ENCODE measurements at regions not wholly inside any gene's neighbourhood (a gene's known extent, or its start where the extent isn't known, plus 50 kb on each side); places are given as distances from the start of the nearest gene placed in this dataset.
A peak's percentile ranks its signal among the peaks of the same experiment; 100 is the strongest.

GRCh38 chr3:62981962-62982361 lies 106.7 kb upstream of the CADPS start:
- DNase-seq (ENCODE audit: low read depth): no peak

GRCh38 chr3:62982795-62983455 lies 107.7 kb upstream of the CADPS start:
- no peak for DNase-seq (ENCODE audit: low read depth)

DNA sequence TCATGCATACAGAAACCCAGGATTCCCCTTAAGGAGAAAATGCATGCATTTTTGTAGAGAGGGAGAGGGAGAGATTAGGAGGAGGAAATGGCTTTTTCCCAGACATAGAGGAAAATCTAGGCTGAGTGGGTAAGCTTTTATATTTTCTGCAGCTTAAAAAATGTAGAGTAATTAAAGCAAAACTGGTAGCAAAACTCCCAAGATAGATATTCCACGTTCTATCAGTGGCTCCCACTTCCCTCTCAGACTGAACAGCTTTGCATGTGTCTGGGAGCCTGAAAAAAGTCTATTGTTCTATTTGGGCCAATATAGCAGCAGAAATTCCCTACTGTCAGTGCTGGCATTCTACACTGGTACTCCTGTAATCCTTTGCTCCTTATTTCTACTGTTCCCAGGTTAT lies 110.8 kb upstream of the CADPS start:
- no peak for DNase-seq (ENCODE audit: low read depth)

DNA sequence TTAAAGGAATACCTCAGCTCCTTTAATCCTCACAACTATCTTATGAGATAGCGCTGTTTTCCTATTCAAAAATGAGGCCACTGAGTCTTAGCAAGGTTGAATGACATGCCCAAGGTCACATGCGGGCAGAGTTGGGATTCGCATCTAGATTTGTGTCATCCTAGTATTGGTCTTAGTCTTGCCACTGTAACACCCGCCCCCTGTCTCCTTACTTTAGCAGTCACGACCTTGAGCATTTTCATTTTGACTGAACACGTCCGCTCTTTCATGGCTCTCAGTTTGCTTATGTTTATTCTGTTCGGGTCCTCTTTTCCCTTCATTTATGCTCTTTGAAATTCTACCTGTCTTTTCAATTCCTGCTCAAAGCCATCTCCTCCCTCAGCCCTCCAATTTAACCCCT lies 112.5 kb upstream of the CADPS start:
- DNase-seq (ENCODE audit: low read depth): no peak

GRCh38 chr3:62990704-62991413 lies 115.6 kb upstream of the CADPS start:
- DNase-seq (ENCODE audit: low read depth): no peak

- DNase-seq (ENCODE audit: low read depth): no peak
Observed at GRCh38 chr3:62992520-62992919, 117.3 kb upstream of the CADPS start.

DNA sequence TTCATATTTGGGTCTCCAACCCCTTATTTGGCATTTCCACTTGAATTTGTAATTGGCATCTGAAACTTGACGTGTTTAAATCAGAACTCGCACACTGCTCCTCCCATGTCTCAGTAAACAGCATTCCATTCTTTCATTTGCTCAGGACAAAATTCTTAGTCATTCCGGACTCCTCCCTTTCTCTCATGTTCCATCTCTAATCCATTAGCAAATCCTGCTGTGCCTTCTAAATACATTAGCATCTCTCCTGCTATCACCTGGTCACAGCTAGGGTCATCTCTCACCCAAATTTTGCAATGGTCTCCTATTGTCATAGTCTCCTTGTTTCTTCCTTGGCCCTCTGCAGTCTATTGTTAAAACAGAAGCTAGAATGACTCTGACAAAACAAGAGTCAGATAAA lies 119.9 kb upstream of the CADPS start:
- no peak for DNase-seq (ENCODE audit: low read depth)

DNA sequence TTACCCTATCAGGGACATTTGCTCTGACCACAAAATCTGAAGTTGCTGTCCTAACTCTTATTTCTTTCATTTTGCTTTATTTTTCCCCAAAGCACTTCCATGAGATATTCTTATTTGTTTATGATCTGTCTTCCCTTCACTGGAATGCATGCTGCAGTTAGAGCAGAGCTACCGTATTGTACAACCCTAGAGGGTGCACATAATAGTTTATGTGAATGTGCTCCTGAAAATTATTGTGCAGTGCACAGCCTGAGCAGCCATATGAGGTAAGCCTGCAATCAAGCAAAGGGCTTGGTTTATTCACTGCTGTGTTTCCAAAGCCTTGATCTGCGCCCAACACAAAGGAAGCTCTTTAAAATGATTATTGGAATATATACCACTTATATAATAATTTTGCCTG lies 120.3 kb upstream of the CADPS start:
- no peak for DNase-seq (ENCODE audit: low read depth)

GRCh38 chr3:62997369-62997768 lies 122.2 kb upstream of the CADPS start:
- DNase-seq (ENCODE audit: low read depth): no peak

DNA sequence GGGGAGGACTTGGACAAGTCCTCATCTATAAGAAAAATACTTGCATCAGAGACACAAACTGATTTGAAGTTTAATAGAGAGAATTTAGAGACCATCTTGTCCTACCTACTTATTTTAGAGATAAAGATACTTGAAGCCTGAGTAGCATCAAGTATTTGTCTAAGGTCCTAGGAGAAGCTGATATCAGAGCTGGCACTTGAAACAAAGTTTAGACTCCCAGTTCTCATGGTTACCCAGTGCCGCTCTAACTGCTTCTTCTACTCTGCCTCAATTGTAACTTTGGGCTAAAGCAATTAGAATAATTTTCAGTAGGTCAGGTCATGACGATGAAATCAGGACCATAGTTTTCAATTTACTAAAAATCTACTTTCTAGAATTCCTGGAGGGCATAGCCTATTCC lies 123.9 kb upstream of the CADPS start:
- DNase-seq (ENCODE audit: low read depth): no peak

DNA sequence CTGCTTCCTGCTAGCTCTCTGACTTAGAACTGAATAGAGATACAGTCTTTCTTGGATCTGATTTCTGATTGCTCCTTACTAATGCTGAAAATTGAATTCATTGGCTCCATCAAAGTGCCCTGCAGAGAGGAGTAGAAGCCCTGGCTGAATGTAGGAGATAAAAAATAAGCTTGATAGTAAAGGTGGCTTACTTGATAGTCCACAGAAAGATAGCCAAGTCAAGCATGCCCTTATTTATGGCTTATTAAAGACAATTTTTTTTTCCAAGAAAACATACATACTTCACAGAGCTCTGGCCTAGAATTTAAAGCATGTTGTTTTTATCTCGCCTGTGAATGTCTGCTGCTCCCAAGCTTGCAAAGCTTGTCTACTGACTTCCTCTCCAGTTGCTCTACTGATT lies 124.6 kb upstream of the CADPS start:
- no peak for DNase-seq (ENCODE audit: low read depth)

DNA sequence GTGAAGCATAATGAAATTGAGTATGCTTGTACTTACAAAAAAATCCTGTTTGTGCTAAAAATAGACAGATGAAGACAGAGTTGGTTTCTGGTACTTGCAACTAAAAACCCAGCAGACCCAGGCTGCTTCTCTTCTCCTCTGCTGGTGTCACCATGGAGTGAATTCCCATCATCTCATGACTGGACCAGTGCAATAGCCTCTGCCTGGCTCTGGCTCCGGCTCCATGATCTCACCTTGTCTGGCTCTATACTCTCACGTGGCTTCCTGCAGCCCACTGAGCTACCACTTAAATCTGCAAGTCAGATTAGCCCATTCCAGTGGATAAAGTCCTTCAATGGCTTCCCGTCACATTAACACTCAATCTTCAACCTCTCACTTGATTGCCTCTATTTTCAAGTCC lies 129.2 kb upstream of the CADPS start:
- DNase-seq (ENCODE audit: low read depth): no peak

- no peak for DNase-seq (ENCODE audit: low read depth)
Observed at GRCh38 chr3:63015614-63016309, 140.5 kb upstream of the CADPS start.

DNA sequence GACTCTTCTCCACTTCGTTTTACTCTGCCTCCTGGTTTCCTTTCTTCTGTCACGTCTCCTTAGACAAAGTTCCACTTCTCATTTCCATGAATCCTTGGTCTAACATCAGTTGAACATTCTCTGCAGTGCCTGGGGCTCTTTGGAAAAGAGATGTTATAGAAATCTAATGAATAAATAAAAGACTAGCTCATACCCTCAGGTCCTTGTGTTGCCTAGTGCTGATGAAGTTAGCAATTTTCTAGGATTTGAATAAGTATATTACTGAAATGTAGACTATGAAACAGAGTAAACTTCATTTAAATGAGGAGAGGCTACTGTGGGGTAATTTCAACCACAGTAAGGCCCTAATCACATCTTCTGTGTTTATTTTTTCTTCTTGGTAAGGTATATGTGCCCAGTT lies 146.9 kb upstream of the CADPS start:
- DNase-seq (ENCODE audit: low read depth): no peak

- no peak for DNase-seq (ENCODE audit: low read depth)
Observed at GRCh38 chr3:63026722-63027121, 151.5 kb upstream of the CADPS start.

- no peak for DNase-seq (ENCODE audit: low read depth)
Observed at GRCh38 chr3:63029326-63029725, 154.1 kb upstream of the CADPS start.

- no peak for DNase-seq (ENCODE audit: low read depth)
Observed at GRCh38 chr3:63029921-63030320, 154.7 kb upstream of the CADPS start.

- no peak for DNase-seq (ENCODE audit: low read depth)
Observed at GRCh38 chr3:63030666-63031065, 155.4 kb upstream of the CADPS start.

- DNase-seq (ENCODE audit: low read depth): no peak
Observed at GRCh38 chr3:63032881-63033280, 157.7 kb upstream of the CADPS start.

DNA sequence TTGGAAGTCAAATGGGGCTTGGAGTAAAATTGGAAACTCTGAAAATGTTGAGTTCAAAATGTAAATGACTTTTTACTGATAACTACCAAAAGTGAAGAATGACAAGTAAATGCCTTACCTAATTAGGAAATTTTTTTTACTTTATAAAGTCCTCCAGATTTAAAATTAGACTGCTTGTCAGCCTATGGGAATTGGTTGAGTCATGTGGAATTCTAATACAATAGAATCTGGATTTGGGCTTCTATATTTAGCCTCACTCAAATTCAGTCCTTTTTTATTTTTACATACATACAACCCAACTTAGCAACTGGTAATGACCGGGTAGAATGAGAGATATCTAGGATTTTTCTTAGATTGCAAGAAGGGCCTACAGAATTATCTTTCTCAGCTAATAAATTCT lies 158.9 kb upstream of the CADPS start:
- DNase-seq (ENCODE audit: low read depth): no peak

GRCh38 chr3:63037116-63037515 lies 161.9 kb upstream of the CADPS start:
- no peak for DNase-seq (ENCODE audit: low read depth)

GRCh38 chr3:63042833-63043232 lies 167.6 kb upstream of the CADPS start:
- no peak for DNase-seq (ENCODE audit: low read depth)

- peak; percentile 5 for DNase-seq (ENCODE audit: low read depth)
Observed at GRCh38 chr3:63043631-63044030, 168.4 kb upstream of the CADPS start.
